ENCODE measurements at regions not wholly inside any gene's neighbourhood (a gene's known extent, or its start where the extent isn't known, plus 50 kb on each side); places are given as distances from the start of the nearest gene placed in this dataset.

GRCh38 chr17:79272666-79273219 lies 198.1 kb downstream of the ENGASE start:
- intact Hi-C loops (cut with micrococcal nuclease), result no loop called here
- H3K9ac ChIP-seq (ENCODE audit: low read length), result peak overlapping the region; percentile 10; the same call in 1 of the 2 replicates

More at GRCh38 chr17:79272666-79273219, 198.1 kb downstream of the ENGASE start:
- Histone ChIP-seq H4K20me1 (ENCODE audit: insufficient read depth) (no peaks in the 10 kb centered on the region), H2AFZ (ENCODE audit: low read depth, low read length, poor library complexity, severe bottlenecking) (no peak overlapping the region), H3K79me2 (ENCODE audit: insufficient read depth, low read length) (no peaks in the 10 kb centered on the region), H3K9me3 (ENCODE audit: control insufficient read depth in 1 of 2, insufficient read depth in 1 of 2, low read depth in 1 of 2, low read length in 2 of 2) (no peaks in the 10 kb centered on the region), H3K27ac (ENCODE audit: low read depth, low read length) (0 out of 2 replicates have a peak overlapping the region, but pooled peaks have one; percentile 30), H3K4me1 (ENCODE audit: control insufficient read depth in 1 of 2, insufficient read depth in 2 of 2, low read length in 2 of 2) (peaks cover 11 to 18% of the 10 kb centered on the region in 2 experiments), H3K27me3 (ENCODE audit: insufficient read depth, low read length) (peaks cover 4% of the 10 kb centered on the region; the same call in 1 of the 2 replicates), H3K4me3 (replicated peaks in 1 of 2; ENCODE audit: low read depth in 1 of 2, low read length in 2 of 2) (no peak overlapping the region; a peak in 1 of 4 replicates), H3K9me2 (ENCODE audit: insufficient read depth) (no peaks in the 10 kb centered on the region), H3K36me3 (ENCODE audit: control insufficient read depth in 1 of 2, insufficient read depth in 2 of 2, low read length in 2 of 2) (no peaks in the 10 kb centered on the region), H3K4me2 (ENCODE audit: low read length) (peak overlapping the region; percentile 54)
- TF ChIP-seq SP1 (IDR thresholded peaks at IDR 0.05; ENCODE audit: low read depth), result no peak
- TF ChIP-seq EZH2phosphoT487 (IDR thresholded peaks at IDR 0.05; ENCODE audit: borderline replicate concordance), result no peak
- no peak for TF ChIP-seq SIN3A (IDR thresholded peaks at IDR 0.05; ENCODE audit: low read depth)
- TF ChIP-seq JUND (IDR thresholded peaks at IDR 0.05), result no peak
- peak; percentile 89 for TF ChIP-seq MAX (IDR thresholded peaks at IDR 0.05)
- TF ChIP-seq, protein P1, sequence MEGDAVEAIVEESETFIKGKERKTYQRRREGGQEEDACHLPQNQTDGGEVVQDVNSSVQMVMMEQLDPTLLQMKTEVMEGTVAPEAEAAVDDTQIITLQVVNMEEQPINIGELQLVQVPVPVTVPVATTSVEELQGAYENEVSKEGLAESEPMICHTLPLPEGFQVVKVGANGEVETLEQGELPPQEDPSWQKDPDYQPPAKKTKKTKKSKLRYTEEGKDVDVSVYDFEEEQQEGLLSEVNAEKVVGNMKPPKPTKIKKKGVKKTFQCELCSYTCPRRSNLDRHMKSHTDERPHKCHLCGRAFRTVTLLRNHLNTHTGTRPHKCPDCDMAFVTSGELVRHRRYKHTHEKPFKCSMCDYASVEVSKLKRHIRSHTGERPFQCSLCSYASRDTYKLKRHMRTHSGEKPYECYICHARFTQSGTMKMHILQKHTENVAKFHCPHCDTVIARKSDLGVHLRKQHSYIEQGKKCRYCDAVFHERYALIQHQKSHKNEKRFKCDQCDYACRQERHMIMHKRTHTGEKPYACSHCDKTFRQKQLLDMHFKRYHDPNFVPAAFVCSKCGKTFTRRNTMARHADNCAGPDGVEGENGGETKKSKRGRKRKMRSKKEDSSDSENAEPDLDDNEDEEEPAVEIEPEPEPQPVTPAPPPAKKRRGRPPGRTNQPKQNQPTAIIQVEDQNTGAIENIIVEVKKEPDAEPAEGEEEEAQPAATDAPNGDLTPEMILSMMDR (IDR thresholded peaks at IDR 0.05 in 2 of 3, conservative IDR thresholded peaks at IDR 0.05 in 1 of 3; ENCODE audit: borderline replicate concordance in 1 of 3, insufficient read depth in 1 of 3, low read depth in 2 of 3, low read length in 2 of 3), result peak in 2 of 3 experiments; percentile 50 to 56; a peak in 4 of 6 replicates
- TF ChIP-seq POLR2AphosphoS5 (IDR thresholded peaks at IDR 0.05; ENCODE audit: low read depth, low read length), result no peak
- no TSS peak for BruUV-seq (replicated peaks)
- CTCF ChIA-PET, result interaction anchor here (0.7 kb wide), 2 partner anchors 8 to 84 kb away, joined by 3 read pairs; no protein-coding TSS in a partner anchor
- RAD21 ChIA-PET (ENCODE audit: low non-redundant PET in 1 of 2, low total read pairs in 2 of 2, uncharacterized antibody in 2 of 2, unreplicated experiment in 2 of 2), result no interaction called here
- POLR2A ChIA-PET, result no interaction called here
- ATAC-seq (peak; percentile 82), DNase-seq (ENCODE audit: low read depth, low spot score) (peak; percentile 31)
